Choroid plexus epithelial cell (primary cell): ENCODE measurements at regions not wholly inside any gene's neighbourhood (a gene's known extent, or its start where the extent isn't known, plus 50 kb on each side); places are given as distances from the start of the nearest gene placed in this dataset.

Experiments used
- DNase-seq: peaks from one replicate; pipeline ENCODE4 v3.0.0-alpha.2; 2010; ENCODE audit warnings: low read depth
- H3K4me3 ChIP-seq: 2 replicates; pipeline ENCODE4 v1.5.1; 2011; ENCODE audit warnings: low read depth, mild to moderate bottlenecking, control low read depth, low read length, moderate library complexity
- CTCF ChIP-seq: conservative IDR thresholded peaks from 2 replicates; pipeline ENCODE4 v1.5.1; 2011; ENCODE audit warnings: low read depth, mild to moderate bottlenecking, control low read depth, inconsistent platforms, low read length, moderate library complexity

GRCh38 chr5:97877588-97877987 lies 694.5 kb upstream of the RIOK2 start:
- no peak for TF ChIP-seq CTCF
- DNase-seq: no peak
- H3K4me3 ChIP-seq: no peak overlapping the region

- H3K4me3 ChIP-seq: no peak overlapping the region
- no peak for TF ChIP-seq CTCF
- DNase-seq: no peak
Observed at GRCh38 chr5:97888439-97888838, 705.4 kb upstream of the RIOK2 start.

- DNase-seq: no peak
- H3K4me3 ChIP-seq: no peak overlapping the region
- no peak for TF ChIP-seq CTCF
Observed at GRCh38 chr5:97891971-97892370, 708.9 kb upstream of the RIOK2 start.

- H3K4me3 ChIP-seq: no peak overlapping the region
- DNase-seq: no peak
- TF ChIP-seq CTCF: no peak
Observed at GRCh38 chr5:97903742-97904141, 720.7 kb upstream of the RIOK2 start.

GRCh38 chr5:97906135-97906534 lies 723.1 kb upstream of the RIOK2 start:
- no peak overlapping the region for H3K4me3 ChIP-seq
- DNase-seq: no peak
- TF ChIP-seq CTCF: no peak

GRCh38 chr5:97907646-97908400 lies 724.8 kb upstream of the RIOK2 start:
- DNase-seq: no peak
- H3K4me3 ChIP-seq: no peak overlapping the region
- TF ChIP-seq CTCF: no peak

GRCh38 chr5:97909541-97909940 lies 726.5 kb upstream of the RIOK2 start:
- H3K4me3 ChIP-seq: no peak overlapping the region
- no peak for TF ChIP-seq CTCF
- DNase-seq: no peak
